WTC11 (cell line): ENCODE measurements at regions not wholly inside any gene's neighbourhood (a gene's known extent, or its start where the extent isn't known, plus 50 kb on each side); places are given as distances from the start of the nearest gene placed in this dataset.

Source experiments
- ATAC-seq: fragments of 200-7000 bp; cut with Tn5 transposase; 2 replicates; pipeline ENCODE4 v1.10.0; 2021; ENCODE audit warnings: mild to moderate bottlenecking, moderate library complexity
- CTCF ChIA-PET: fragments of 300-600 bp; sonication (Branson Sonifier 250); formaldehyde crosslinking; loops from one replicate; lab custom pipeline; 2021; ENCODE audit warnings: antibody characterized with exemption; lab: Charles Lee
- POLR2A ChIA-PET: fragments of 350-600 bp; sonication (Branson Sonifier 250); formaldehyde crosslinking; loops from one replicate; lab custom pipeline; 2021; ENCODE audit warnings: antibody characterized with exemption; lab: Charles Lee
- DNase-seq: peaks from one replicate; pipeline ENCODE4 v3.0.0; 2021; ENCODE audit warnings: low spot score
- H3K27ac Mint-ChIP-seq: 2 replicates; pipeline ENCODE4 v1.8.0; 2021; ENCODE audit warnings: mixed read lengths
- H3K27me3 Mint-ChIP-seq: 2 replicates; pipeline ENCODE4 v1.8.0; 2021; ENCODE audit warnings: low read depth, mild to moderate bottlenecking, moderate library complexity, mixed read lengths
- H3K36me3 Mint-ChIP-seq: 2 replicates; pipeline ENCODE4 v1.8.0; 2021; ENCODE audit warnings: mixed read lengths
- H3K4me1 Mint-ChIP-seq: 2 replicates; pipeline ENCODE4 v1.8.0; 2022; ENCODE audit warnings: mixed read lengths
- H3K4me3 Mint-ChIP-seq: 2 replicates; pipeline ENCODE4 v1.8.0; 2021; ENCODE audit warnings: mild to moderate bottlenecking, moderate library complexity, mixed read lengths
- H3K9me3 Mint-ChIP-seq: 2 replicates; pipeline ENCODE4 v1.8.0; 2021; ENCODE audit warnings: mixed read lengths
- ERG ChIP-seq: fragments of 250-450 bp; sonication (Bioruptor Pico); IDR thresholded peaks from 2 replicates; pipeline ENCODE4 v1.8.0; 2021; ENCODE audit warnings: mild to moderate bottlenecking
- FOXP1 ChIP-seq: sonication (generic); formaldehyde crosslinking; IDR thresholded peaks from 2 replicates; pipeline ENCODE4 v1.8.0; 2022; ENCODE audit warnings: missing genetic modification reagents, mild to moderate bottlenecking, moderate library complexity, borderline replicate concordance
- MLX ChIP-seq: sonication (generic); formaldehyde crosslinking; IDR thresholded peaks from 2 replicates; pipeline ENCODE4 v1.8.1; 2023; ENCODE audit warnings: mild to moderate bottlenecking, missing genetic modification reagents, moderate library complexity
- MXD4 ChIP-seq: fragments of 250-450 bp; sonication (Bioruptor Pico); IDR thresholded peaks from 2 replicates; pipeline ENCODE4 v1.8.0; 2021; ENCODE audit warnings: mild to moderate bottlenecking, moderate library complexity, borderline replicate concordance
- NFATC4 ChIP-seq: fragments of 250-450 bp; sonication (Bioruptor Pico); IDR thresholded peaks from 2 replicates; pipeline ENCODE4 v1.9.0; 2021; ENCODE audit warnings: mild to moderate bottlenecking
- NFE2L1 ChIP-seq: sonication (generic); formaldehyde crosslinking; IDR thresholded peaks from 2 replicates; pipeline ENCODE4 v1.8.1; 2023; ENCODE audit warnings: missing genetic modification reagents
- NR2C2 ChIP-seq: sonication (generic); formaldehyde crosslinking; IDR thresholded peaks from 2 replicates; pipeline ENCODE4 v1.8.0; 2022; ENCODE audit warnings: mild to moderate bottlenecking, missing genetic modification reagents
- PRRX2 ChIP-seq: fragments of 250-450 bp; sonication (Bioruptor Pico); IDR thresholded peaks from 2 replicates; pipeline ENCODE4 v1.8.0; 2021; ENCODE audit warnings: mild to moderate bottlenecking
- RORB ChIP-seq: fragments of 250-450 bp; sonication (Bioruptor Pico); IDR thresholded peaks from 2 replicates; pipeline ENCODE4 v1.9.0; 2021; ENCODE audit warnings: mild to moderate bottlenecking
- TEAD4 ChIP-seq: sonication (generic); formaldehyde crosslinking; IDR thresholded peaks from 2 replicates; pipeline ENCODE4 v1.8.0; 2022; ENCODE audit warnings: mild to moderate bottlenecking, missing genetic modification reagents
- ZMAT4 ChIP-seq: fragments of 250-450 bp; sonication (Bioruptor Pico); IDR thresholded peaks from 2 replicates; pipeline ENCODE4 v1.9.0; 2021; ENCODE audit warnings: mild to moderate bottlenecking
- ZNF219 ChIP-seq: sonication (generic); formaldehyde crosslinking; IDR thresholded peaks from 2 replicates; pipeline ENCODE4 v1.8.0; 2023; ENCODE audit warnings: missing genetic modification reagents, mild to moderate bottlenecking, borderline replicate concordance
- TF ChIP-seq, protein P1 (sequence below): sonication (generic); formaldehyde crosslinking; IDR thresholded peaks from 2 replicates; pipeline ENCODE4 v1.8.1; 2022; ENCODE audit warnings: mild to moderate bottlenecking, missing genetic modification reagents, moderate library complexity, borderline replicate concordance
- TF ChIP-seq, protein P2 (sequence below): fragments of 200-600 bp; IDR thresholded peaks from 2 replicates; pipeline ENCODE4 v1.8.0; 2022; ENCODE audit warnings: antibody characterized with exemption
- TF ChIP-seq, protein P3 (sequence below): sonication (generic); formaldehyde crosslinking; IDR thresholded peaks from 2 replicates; pipeline ENCODE4 v1.8.1; 2022; ENCODE audit warnings: mild to moderate bottlenecking, moderate library complexity, missing genetic modification reagents
- TF ChIP-seq, protein P4 (sequence below): fragments of 250-450 bp; sonication (Bioruptor Pico); IDR thresholded peaks from 2 replicates; pipeline ENCODE4 v1.9.0; 2021; ENCODE audit warnings: mild to moderate bottlenecking, borderline replicate concordance

DNA sequence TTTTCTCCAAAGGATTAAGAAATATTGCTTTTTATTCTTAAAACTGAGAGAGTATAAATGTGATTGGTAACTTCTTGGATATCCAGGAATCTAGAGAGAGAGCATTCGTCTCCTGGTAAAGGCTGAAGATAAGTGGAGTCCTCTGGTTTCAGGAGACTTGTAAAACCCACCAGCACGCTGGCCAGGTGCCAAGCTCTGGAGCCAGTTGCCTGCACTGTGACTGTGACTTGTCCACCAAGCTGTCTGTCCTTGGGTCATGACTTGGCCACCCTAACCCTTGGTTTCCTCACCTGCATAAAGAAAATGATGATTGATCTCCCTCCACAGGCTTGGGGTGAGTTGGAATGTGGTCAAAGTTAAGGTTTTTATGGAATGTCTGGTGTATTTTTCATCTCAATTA, 185.4 kb upstream of the NCKAP5 start (continued):
- TF ChIP-seq, protein P1, sequence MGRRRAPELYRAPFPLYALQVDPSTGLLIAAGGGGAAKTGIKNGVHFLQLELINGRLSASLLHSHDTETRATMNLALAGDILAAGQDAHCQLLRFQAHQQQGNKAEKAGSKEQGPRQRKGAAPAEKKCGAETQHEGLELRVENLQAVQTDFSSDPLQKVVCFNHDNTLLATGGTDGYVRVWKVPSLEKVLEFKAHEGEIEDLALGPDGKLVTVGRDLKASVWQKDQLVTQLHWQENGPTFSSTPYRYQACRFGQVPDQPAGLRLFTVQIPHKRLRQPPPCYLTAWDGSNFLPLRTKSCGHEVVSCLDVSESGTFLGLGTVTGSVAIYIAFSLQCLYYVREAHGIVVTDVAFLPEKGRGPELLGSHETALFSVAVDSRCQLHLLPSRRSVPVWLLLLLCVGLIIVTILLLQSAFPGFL (CRISPR knock-in tag) = no peak
- TF ChIP-seq MLX = no peak
- TF ChIP-seq, all 79 proteins: peak for 0

DNA sequence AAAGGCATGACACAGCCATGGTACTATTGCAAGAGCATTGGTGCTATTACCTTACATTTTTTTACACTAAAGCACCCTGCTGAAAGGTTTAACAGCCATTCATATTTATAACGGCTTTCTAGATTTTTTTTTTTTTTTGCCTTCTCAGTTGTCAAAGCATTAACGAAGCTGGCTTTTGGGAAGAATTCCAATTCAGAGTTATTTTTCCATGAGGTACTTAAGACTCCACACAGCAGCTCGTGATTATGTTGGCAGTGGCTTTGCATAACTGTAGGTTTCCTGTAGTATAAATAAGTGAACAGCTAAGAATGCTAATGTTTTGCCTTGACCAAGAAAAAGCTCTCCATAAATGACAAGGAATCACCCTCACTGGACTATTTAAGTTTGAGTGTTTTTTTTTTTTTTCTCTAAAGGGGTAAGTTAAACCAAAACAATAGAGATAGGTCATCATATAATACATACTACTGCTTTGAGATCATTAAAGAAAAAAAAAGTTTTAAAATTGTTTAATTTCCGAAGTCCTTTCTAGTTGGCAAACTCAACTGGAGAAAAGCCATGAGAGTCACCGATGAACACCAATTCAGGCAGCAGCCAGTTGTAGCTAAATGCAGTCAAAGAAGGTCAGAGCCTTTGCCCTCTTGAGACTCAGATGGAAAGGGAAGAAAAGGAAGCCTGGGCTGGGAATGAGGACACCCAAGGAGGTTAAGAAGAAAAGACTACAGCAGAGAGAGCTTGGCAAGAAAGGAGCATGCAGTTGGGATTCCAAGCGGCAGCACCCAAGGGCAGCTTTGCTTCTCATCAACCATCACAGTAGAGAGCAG, 187.4 kb upstream of the NCKAP5 start:
- CTCF ChIA-PET = interaction anchor here (0.5 to 1.5 kb wide), 3 partner anchors 24 to 513 kb away, joined by 3 to 7 read pairs (median 5); no protein-coding TSS in a partner anchor
- H3K36me3 Mint-ChIP-seq = no peaks in the 10 kb centered on the region
- peaks cover 19% of the 10 kb centered on the region for H3K4me1 Mint-ChIP-seq
- no peak overlapping the region for H3K4me3 Mint-ChIP-seq
- POLR2A ChIA-PET = interaction anchor here (0.6 to 0.7 kb wide), 2 partner anchors 61 to 236 kb away, joined by 4 read pairs; no protein-coding TSS in a partner anchor
- no peak overlapping the region for H3K27ac Mint-ChIP-seq
- H3K27me3 Mint-ChIP-seq = no peaks in the 10 kb centered on the region
- DNase-seq (no peak), ATAC-seq (no peak)
- no peak for TF ChIP-seq ERG (CRISPR knock-in tag)
- TF ChIP-seq, protein P2, sequence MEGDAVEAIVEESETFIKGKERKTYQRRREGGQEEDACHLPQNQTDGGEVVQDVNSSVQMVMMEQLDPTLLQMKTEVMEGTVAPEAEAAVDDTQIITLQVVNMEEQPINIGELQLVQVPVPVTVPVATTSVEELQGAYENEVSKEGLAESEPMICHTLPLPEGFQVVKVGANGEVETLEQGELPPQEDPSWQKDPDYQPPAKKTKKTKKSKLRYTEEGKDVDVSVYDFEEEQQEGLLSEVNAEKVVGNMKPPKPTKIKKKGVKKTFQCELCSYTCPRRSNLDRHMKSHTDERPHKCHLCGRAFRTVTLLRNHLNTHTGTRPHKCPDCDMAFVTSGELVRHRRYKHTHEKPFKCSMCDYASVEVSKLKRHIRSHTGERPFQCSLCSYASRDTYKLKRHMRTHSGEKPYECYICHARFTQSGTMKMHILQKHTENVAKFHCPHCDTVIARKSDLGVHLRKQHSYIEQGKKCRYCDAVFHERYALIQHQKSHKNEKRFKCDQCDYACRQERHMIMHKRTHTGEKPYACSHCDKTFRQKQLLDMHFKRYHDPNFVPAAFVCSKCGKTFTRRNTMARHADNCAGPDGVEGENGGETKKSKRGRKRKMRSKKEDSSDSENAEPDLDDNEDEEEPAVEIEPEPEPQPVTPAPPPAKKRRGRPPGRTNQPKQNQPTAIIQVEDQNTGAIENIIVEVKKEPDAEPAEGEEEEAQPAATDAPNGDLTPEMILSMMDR = no peak
- TF ChIP-seq NFATC4 (CRISPR knock-in tag) = no peak
- no peak for TF ChIP-seq NFE2L1 (CRISPR knock-in tag)
- TF ChIP-seq TEAD4 (CRISPR knock-in tag) = no peak
- TF ChIP-seq, protein P3, sequence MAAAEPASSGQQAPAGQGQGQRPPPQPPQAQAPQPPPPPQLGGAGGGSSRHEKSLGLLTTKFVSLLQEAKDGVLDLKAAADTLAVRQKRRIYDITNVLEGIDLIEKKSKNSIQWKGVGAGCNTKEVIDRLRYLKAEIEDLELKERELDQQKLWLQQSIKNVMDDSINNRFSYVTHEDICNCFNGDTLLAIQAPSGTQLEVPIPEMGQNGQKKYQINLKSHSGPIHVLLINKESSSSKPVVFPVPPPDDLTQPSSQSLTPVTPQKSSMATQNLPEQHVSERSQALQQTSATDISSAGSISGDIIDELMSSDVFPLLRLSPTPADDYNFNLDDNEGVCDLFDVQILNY = no peak
- no peak for TF ChIP-seq RORB (CRISPR knock-in tag)
- no peak for TF ChIP-seq ZNF219 (CRISPR knock-in tag)
- no peaks in the 10 kb centered on the region for H3K9me3 Mint-ChIP-seq

GRCh38 chr2:133756833-133757232, 188.6 kb upstream of the NCKAP5 start:
- no peak for ATAC-seq
- H3K27me3 Mint-ChIP-seq = no peaks in the 10 kb centered on the region
- peaks cover 16% of the 10 kb centered on the region for H3K4me1 Mint-ChIP-seq
- ChIA-PET POLR2A (no interaction called here), CTCF (interaction anchor here (0.6 kb wide), 1 partner anchor 110 kb away, joined by 3 read pairs; no protein-coding TSS in a partner anchor)
- no peak overlapping the region for H3K4me3 Mint-ChIP-seq
- DNase-seq = no peak
- no peaks in the 10 kb centered on the region for H3K36me3 Mint-ChIP-seq
- no peak overlapping the region for H3K27ac Mint-ChIP-seq
- no peaks in the 10 kb centered on the region for H3K9me3 Mint-ChIP-seq
- TF ChIP-seq, protein P2 = no peak
- TF ChIP-seq PRRX2 = no peak
- no peak for TF ChIP-seq ZMAT4 (CRISPR knock-in tag)
- no peak for TF ChIP-seq FOXP1
- TF ChIP-seq, protein P4, sequence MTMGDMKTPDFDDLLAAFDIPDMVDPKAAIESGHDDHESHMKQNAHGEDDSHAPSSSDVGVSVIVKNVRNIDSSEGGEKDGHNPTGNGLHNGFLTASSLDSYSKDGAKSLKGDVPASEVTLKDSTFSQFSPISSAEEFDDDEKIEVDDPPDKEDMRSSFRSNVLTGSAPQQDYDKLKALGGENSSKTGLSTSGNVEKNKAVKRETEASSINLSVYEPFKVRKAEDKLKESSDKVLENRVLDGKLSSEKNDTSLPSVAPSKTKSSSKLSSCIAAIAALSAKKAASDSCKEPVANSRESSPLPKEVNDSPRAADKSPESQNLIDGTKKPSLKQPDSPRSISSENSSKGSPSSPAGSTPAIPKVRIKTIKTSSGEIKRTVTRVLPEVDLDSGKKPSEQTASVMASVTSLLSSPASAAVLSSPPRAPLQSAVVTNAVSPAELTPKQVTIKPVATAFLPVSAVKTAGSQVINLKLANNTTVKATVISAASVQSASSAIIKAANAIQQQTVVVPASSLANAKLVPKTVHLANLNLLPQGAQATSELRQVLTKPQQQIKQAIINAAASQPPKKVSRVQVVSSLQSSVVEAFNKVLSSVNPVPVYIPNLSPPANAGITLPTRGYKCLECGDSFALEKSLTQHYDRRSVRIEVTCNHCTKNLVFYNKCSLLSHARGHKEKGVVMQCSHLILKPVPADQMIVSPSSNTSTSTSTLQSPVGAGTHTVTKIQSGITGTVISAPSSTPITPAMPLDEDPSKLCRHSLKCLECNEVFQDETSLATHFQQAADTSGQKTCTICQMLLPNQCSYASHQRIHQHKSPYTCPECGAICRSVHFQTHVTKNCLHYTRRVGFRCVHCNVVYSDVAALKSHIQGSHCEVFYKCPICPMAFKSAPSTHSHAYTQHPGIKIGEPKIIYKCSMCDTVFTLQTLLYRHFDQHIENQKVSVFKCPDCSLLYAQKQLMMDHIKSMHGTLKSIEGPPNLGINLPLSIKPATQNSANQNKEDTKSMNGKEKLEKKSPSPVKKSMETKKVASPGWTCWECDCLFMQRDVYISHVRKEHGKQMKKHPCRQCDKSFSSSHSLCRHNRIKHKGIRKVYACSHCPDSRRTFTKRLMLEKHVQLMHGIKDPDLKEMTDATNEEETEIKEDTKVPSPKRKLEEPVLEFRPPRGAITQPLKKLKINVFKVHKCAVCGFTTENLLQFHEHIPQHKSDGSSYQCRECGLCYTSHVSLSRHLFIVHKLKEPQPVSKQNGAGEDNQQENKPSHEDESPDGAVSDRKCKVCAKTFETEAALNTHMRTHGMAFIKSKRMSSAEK (CRISPR knock-in tag) = no peak
- TF ChIP-seq NR2C2 (CRISPR knock-in tag) = no peak
- TF ChIP-seq MXD4 (CRISPR knock-in tag) = no peak
